Pancreas (tissue), 10 donors: ENCODE measurements at regions not wholly inside any gene's neighbourhood (a gene's known extent, or its start where the extent isn't known, plus 50 kb on each side); places are given as distances from the start of the nearest gene placed in this dataset.
"Not testable (repeated sequence)": the region's sequence is repeated elsewhere in the genome, so short reads cannot be mapped to it uniquely, and the experiment has no call there.

Source experiments
- ATAC-seq, 4 donors: fragments of 200-7000 bp; cut with Tn5 transposase; one replicate each; pipeline versions ENCODE4 v1.8.0 to v1.9.1; 2020; ENCODE audit warnings: mild to moderate bottlenecking in 4 of 4, moderate library complexity in 4 of 4
- DNase-seq, 6 donors: peaks; one replicate each; pipeline ENCODE4 v3.0.0-alpha.2; 2020
- FAIRE-seq: peaks from 2 replicates; lab custom pipeline; 2012; peaks lifted over from hg19 to GRCh38; lab: Jason Lieb, UNC
- H3K27ac ChIP-seq, 4 donors: fragments of 200-600 bp; sonication (generic); 1 replicate in 3 of 4; 2 replicates in 1 of 4; pipeline versions ENCODE4 v1.5.0 to v1.8.0; 2020
- H3K27me3 ChIP-seq, 4 donors: fragments of 200-600 bp; one replicate each; pipeline ENCODE4 v1.8.0; 2021
- H3K36me3 ChIP-seq, 3 donors: fragments of 200-600 bp; sonication (generic) in 1 of 3; one replicate each; pipeline versions ENCODE4 v1.5.0 to v1.8.0; 2020 to 2021
- H3K4me1 ChIP-seq, 3 donors: fragments of 200-600 bp; one replicate each; pipeline ENCODE4 v1.8.0; 2021
- H3K4me3 ChIP-seq, 4 donors: fragments of 200-600 bp; sonication (generic) in 2 of 4; one replicate each; pipeline versions ENCODE4 v1.5.0 to v1.8.0; 2020 to 2021
- H3K9me3 ChIP-seq, 4 donors: fragments of 200-600 bp; one replicate each; pipeline ENCODE4 v1.8.0; 2021
- WGBS, 2 donors: extraction: QIAGEN DNeasy Blood & Tissue Kit; methylation state at CpG; one replicate each; pipeline ENCODE4 v1.1.7; 2013; 5-methylcytosine and 5-hydroxymethylcytosine counted together
- intact Hi-C, 3 donors: fragments of 100-400 bp; cut with DNase I; formaldehyde crosslinking; loops; one replicate each; pipeline versions ENCODE4 v1.11.1 to v1.14.2; 2022
- TF ChIP-seq, protein P1 (sequence below), 4 donors: fragments of 200-600 bp; sonication (generic) in 3 of 4; IDR thresholded peaks; one replicate each; pipeline versions ENCODE4 v1.5.0 to v1.8.0; 2021; ENCODE audit warnings: antibody characterized with exemption in 4 of 4
- donor health status: healthy with polysubstance abuse.
- donor health status: DM: no; HTN: no; CAD: no; lungs with moderate emphysema.
- donor health status: DM: no; HTN: no; CAD: no.
- donor health status: control.
- donor health status: control.
- donor health status: Bipolar disorder and iron deficiency.
- donor health status: DM: yes; HTN: yes; CAD: no.
- donor health status: DM: no; HTN: no; CAD: no.
- donor health status: DM: no; HTN: no; CAD: no.
- donor health status: DM: yes; HTN: yes; CAD: no.

- WGBS, 2 donors, result 83 to 91% methylated on average over 4 of the region's 4 CpGs
- TF ChIP-seq, protein P1, sequence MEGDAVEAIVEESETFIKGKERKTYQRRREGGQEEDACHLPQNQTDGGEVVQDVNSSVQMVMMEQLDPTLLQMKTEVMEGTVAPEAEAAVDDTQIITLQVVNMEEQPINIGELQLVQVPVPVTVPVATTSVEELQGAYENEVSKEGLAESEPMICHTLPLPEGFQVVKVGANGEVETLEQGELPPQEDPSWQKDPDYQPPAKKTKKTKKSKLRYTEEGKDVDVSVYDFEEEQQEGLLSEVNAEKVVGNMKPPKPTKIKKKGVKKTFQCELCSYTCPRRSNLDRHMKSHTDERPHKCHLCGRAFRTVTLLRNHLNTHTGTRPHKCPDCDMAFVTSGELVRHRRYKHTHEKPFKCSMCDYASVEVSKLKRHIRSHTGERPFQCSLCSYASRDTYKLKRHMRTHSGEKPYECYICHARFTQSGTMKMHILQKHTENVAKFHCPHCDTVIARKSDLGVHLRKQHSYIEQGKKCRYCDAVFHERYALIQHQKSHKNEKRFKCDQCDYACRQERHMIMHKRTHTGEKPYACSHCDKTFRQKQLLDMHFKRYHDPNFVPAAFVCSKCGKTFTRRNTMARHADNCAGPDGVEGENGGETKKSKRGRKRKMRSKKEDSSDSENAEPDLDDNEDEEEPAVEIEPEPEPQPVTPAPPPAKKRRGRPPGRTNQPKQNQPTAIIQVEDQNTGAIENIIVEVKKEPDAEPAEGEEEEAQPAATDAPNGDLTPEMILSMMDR (IDR thresholded peaks at IDR 0.05), result no peak
- ATAC-seq, result no peak
- Histone ChIP-seq H3K9me3 (no peaks in the 10 kb centered on the region), H3K4me3 (no peak overlapping the region), H3K4me1 (no peaks in the 10 kb centered on the region), H3K27ac (no peak overlapping the region), H3K36me3 (no peaks in the 10 kb centered on the region), H3K27me3 (no peaks in the 10 kb centered on the region)
- no peak for FAIRE-seq
- intact Hi-C loops, result no loop called here
- no peak for DNase-seq
These were observed 66.7 kb upstream of the ADGRL1 start for GRCh38 chr19:14272623-14273022.

GRCh38 chr19:14271840-14272239 is 65.9 kb upstream of the ADGRL1 start:
- Histone ChIP-seq H3K27me3 (no peaks in the 10 kb centered on the region), H3K27ac (no peak overlapping the region), H3K4me3 (no peak overlapping the region), H3K9me3 (no peaks in the 10 kb centered on the region), H3K4me1 (no peaks in the 10 kb centered on the region), H3K36me3 (no peaks in the 10 kb centered on the region)
- ATAC-seq, result no peak
- intact Hi-C loops, result no loop called here
- no peak for FAIRE-seq
- WGBS, 2 donors, result 24 to 58% methylated on average over 1 of the region's 1 CpG
- TF ChIP-seq, protein P1 (IDR thresholded peaks at IDR 0.05), result no peak
- no peak for DNase-seq

- H3K36me3 ChIP-seq, intact Hi-C loops, H3K27me3 ChIP-seq, H3K9me3 ChIP-seq, ATAC-seq, H3K27ac ChIP-seq, FAIRE-seq, H3K4me1 ChIP-seq, H3K4me3 ChIP-seq, DNase-seq: not testable (repeated sequence)
- 72 to 91% methylated on average over 4 of the region's 4 CpGs for WGBS, 2 donors
These were observed 64.6 kb upstream of the ADGRL1 start for GRCh38 chr19:14270557-14270956.

DNA sequence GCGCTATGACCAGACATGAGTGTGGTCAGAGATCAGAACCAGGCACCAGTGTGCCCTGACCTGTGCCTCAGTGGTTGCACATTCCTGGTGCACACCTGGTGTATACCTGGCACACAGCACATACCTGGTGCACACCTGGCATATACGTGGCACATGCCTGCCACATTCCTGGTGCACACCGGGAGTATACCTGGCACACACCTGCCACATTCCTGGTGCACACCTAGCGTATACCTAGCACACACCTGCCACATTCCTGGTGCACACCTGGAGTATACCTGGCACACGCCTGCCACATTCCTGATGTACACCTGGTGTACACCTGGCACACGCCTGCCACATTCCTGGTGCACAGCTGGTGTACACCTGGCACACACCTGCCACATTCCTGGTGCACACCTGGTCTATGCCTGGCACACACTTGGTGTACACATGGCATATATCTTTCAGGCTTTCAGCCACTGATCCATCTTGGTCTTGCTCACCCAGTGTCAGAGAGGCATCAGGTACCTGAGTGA is 61.3 kb upstream of the ADGRL1 start:
- WGBS, 2 donors, result 49 to 64% methylated on average over 6 of the region's 6 CpGs
- H3K9me3 ChIP-seq, result no peaks in the 10 kb centered on the region
- FAIRE-seq (no peak), ATAC-seq (no peak), DNase-seq (no peak)
- intact Hi-C loops, result no loop called here
- TF ChIP-seq, protein P1 (IDR thresholded peaks at IDR 0.05), result no peak
- H3K4me3 ChIP-seq, result no peak overlapping the region
- H3K36me3 ChIP-seq, result no peaks in the 10 kb centered on the region
- no peak overlapping the region for H3K27ac ChIP-seq
- H3K4me1 ChIP-seq, result no peaks in the 10 kb centered on the region
- no peaks in the 10 kb centered on the region for H3K27me3 ChIP-seq

- H3K27me3 ChIP-seq, H3K4me1 ChIP-seq, H3K4me3 ChIP-seq, H3K27ac ChIP-seq, H3K9me3 ChIP-seq, FAIRE-seq, DNase-seq, H3K36me3 ChIP-seq, ATAC-seq, intact Hi-C loops: not testable (repeated sequence)
- WGBS, 2 donors, result 76 to 82% methylated on average over 4 of the region's 4 CpGs
These were observed 60.2 kb upstream of the ADGRL1 start for GRCh38 chr19:14266208-14266607.

DNA sequence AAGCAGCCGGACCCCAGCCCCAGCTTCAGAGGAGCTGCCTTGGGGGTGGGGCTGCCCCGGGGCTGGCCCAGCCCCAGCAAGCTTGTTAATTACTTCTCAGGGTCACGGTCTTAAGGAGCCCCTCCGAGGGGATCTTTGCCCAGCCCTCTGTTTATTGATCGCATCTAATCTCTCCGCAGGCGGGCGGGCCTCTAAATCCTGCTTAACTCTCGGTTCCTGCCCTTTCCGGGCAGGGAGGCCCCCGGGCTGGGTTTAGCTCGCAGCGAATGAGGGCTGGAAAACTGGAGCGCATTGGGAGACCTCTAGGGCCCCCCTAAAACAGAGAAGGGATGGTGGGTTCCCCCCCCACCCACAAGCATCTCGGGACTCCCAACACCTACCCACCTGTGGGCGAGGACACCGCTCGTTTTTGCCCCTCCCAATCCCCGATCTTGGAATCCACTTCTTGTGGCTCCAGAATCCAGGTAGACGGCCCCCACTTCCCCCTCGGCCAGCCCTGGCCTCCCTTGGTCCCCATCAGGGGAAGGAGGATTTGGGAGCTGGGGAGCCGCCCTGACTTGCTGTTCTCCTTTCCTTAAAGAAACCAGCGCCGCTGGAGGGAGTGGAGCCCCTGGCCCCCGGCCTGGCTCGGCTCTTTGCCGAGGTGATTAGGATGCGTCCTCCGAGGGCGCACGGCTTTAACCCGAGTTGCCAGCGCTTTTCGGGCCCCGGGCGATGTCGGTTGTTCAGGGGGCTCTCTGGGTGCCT is 59.5 kb upstream of the ADGRL1 start:
- H3K27ac ChIP-seq, result no peak overlapping the region
- no peaks in the 10 kb centered on the region for H3K36me3 ChIP-seq
- no peaks in the 10 kb centered on the region for H3K9me3 ChIP-seq
- H3K4me3 ChIP-seq, result no peak overlapping the region
- FAIRE-seq (no peak), ATAC-seq (no peak), DNase-seq (peak in 1 of 6 donors; percentile 38)
- no peaks in the 10 kb centered on the region for H3K27me3 ChIP-seq
- H3K4me1 ChIP-seq, result no peaks in the 10 kb centered on the region
- TF ChIP-seq, protein P1 (IDR thresholded peaks at IDR 0.05), result no peak
- WGBS, 2 donors, result 5 to 6% methylated on average over 37 of the region's 37 CpGs
- intact Hi-C loops, result no loop called here

DNA sequence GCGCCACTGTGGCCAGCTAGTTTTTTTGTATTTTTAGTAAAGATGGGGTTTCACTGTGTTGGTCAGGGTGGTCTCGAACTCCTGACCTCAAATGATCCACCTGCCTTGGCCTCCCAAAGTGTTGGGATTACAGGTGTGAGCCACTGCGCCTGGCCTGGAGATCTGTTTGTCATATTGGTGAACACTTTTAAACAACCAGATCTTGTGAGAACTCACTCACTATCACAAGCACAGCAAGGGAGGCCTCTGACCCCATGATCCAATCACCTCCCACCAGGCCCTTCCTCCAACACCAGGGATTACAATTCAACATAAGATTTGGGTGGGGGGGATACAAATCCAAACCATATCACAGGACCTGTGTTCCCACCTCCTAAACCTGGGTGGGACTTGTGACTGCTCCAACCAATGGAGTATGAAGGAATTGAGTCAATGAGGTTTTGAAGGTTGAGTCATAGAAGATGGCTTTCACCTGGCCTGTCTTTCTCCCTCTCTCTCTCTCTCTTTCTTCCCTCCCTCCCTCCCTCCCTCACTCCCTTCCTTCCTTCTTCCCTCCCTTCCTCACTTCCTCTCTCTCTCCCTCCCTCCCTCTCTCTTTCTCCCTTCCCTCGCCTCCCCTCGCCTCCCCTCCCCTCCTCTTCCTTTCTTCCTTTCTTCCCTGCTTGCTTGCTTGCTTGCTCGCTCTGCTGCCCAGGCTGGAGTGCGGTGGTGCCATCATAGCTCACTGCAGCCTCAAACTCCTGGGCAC is 50.1 kb upstream of the ADGRL1 start:
- WGBS, 2 donors, result 77 to 82% methylated on average over 7 of the region's 7 CpGs
- H3K27me3 ChIP-seq, intact Hi-C loops, H3K4me1 ChIP-seq, DNase-seq, FAIRE-seq, ATAC-seq, H3K9me3 ChIP-seq, H3K36me3 ChIP-seq, H3K27ac ChIP-seq, H3K4me3 ChIP-seq: not testable (repeated sequence)
